CD4-positive, alpha-beta T cell treated with Interleukin-2 at 100 ng/mL for 4 hours (primary cell): ENCODE measurements at regions not wholly inside any gene's neighbourhood (a gene's known extent, or its start where the extent isn't known, plus 50 kb on each side); places are given as distances from the start of the nearest gene placed in this dataset.
"Not testable (repeated sequence)": the region's sequence is repeated elsewhere in the genome, so short reads cannot be mapped to it uniquely, and the experiment has no call there.

Source experiments
- DNase-seq: peaks from one replicate; pipeline ENCODE4 v3.0.0-alpha.2; 2020; ENCODE audit warnings: low spot score

- peak; percentile 40 for DNase-seq
These were observed 366.2 kb upstream of the ID2 start for GRCh38 chr2:8315531-8316165.

- DNase-seq: no peak
These were observed 365.5 kb upstream of the ID2 start for GRCh38 chr2:8316356-8316755.

- DNase-seq: no peak
These were observed 364.4 kb upstream of the ID2 start for GRCh38 chr2:8317418-8317817.

GRCh38 chr2:8319219-8319618 lies 362.6 kb upstream of the ID2 start:
- no peak for DNase-seq

GRCh38 chr2:8320311-8321066 lies 361.4 kb upstream of the ID2 start:
- DNase-seq: no peak

GRCh38 chr2:8322634-8323033 lies 359.2 kb upstream of the ID2 start:
- no peak for DNase-seq

- no peak for DNase-seq
These were observed 357.5 kb upstream of the ID2 start for GRCh38 chr2:8324164-8324856.

GRCh38 chr2:8324901-8325300 lies 357.0 kb upstream of the ID2 start:
- no peak for DNase-seq

GRCh38 chr2:8327371-8328100 lies 354.3 kb upstream of the ID2 start:
- DNase-seq: no peak

GRCh38 chr2:8328217-8328616 lies 353.6 kb upstream of the ID2 start:
- DNase-seq: no peak

GRCh38 chr2:8329660-8330622 lies 351.9 kb upstream of the ID2 start:
- DNase-seq: no peak

- DNase-seq: no peak
These were observed 350.8 kb upstream of the ID2 start for GRCh38 chr2:8331068-8331467.

GRCh38 chr2:8332646-8333045 lies 349.2 kb upstream of the ID2 start:
- no peak for DNase-seq

GRCh38 chr2:8333177-8333831 lies 348.6 kb upstream of the ID2 start:
- no peak for DNase-seq

- DNase-seq: not testable (repeated sequence)
These were observed 348.0 kb upstream of the ID2 start for GRCh38 chr2:8333832-8334187.

- DNase-seq: no peak
These were observed 347.0 kb upstream of the ID2 start for GRCh38 chr2:8334866-8335325.

GRCh38 chr2:8335801-8336200 lies 346.1 kb upstream of the ID2 start:
- DNase-seq: no peak

GRCh38 chr2:8337321-8337720 lies 344.5 kb upstream of the ID2 start:
- peak; percentile 53 for DNase-seq

- DNase-seq: no peak
These were observed 339.4 kb upstream of the ID2 start for GRCh38 chr2:8342407-8342806.

- no peak for DNase-seq
These were observed 338.8 kb upstream of the ID2 start for GRCh38 chr2:8343031-8343430.
